ENCODE measurements at regions not wholly inside any gene's neighbourhood (a gene's known extent, or its start where the extent isn't known, plus 50 kb on each side); places are given as distances from the start of the nearest gene placed in this dataset.

DNA sequence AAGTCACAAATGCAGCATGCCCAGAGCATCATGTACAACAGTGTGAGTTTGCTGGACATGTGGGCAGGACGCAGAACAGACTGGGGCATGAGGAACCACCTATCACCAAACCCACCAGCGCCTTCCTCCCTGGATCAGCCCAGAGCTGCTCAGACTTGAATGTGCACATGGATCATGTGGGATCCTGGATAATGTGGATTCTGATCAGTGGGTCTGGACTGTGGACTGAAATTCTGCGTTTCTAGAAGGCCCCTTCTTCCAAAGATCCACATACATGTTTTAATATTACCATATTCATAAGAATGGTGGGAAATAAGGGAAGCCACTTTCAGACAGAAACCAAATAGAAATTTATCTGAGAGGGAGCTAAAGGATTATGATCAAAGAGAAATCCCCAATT, 85.6 kb upstream of the VPREB1 start:
- TF ChIP-seq, protein P1, sequence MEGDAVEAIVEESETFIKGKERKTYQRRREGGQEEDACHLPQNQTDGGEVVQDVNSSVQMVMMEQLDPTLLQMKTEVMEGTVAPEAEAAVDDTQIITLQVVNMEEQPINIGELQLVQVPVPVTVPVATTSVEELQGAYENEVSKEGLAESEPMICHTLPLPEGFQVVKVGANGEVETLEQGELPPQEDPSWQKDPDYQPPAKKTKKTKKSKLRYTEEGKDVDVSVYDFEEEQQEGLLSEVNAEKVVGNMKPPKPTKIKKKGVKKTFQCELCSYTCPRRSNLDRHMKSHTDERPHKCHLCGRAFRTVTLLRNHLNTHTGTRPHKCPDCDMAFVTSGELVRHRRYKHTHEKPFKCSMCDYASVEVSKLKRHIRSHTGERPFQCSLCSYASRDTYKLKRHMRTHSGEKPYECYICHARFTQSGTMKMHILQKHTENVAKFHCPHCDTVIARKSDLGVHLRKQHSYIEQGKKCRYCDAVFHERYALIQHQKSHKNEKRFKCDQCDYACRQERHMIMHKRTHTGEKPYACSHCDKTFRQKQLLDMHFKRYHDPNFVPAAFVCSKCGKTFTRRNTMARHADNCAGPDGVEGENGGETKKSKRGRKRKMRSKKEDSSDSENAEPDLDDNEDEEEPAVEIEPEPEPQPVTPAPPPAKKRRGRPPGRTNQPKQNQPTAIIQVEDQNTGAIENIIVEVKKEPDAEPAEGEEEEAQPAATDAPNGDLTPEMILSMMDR (IDR thresholded peaks at IDR 0.05), result no peak
- TF ChIP-seq POLR2A (IDR thresholded peaks at IDR 0.05), result no peak

Measured in vagina (tissue), 2 donors.